Neural crest cell (in vitro differentiated cells): ENCODE measurements at regions not wholly inside any gene's neighbourhood (a gene's known extent, or its start where the extent isn't known, plus 50 kb on each side); places are given as distances from the start of the nearest gene placed in this dataset.

Experiments used
- DNase-seq: peaks from one replicate; pipeline ENCODE4 v3.0.0; 2021; ENCODE audit warnings: low read depth, mixed read lengths, low spot score
- H3K27ac Mint-ChIP-seq: one replicate; pipeline ENCODE4 v1.8.0; 2021; ENCODE audit warnings: mild to moderate bottlenecking, mixed read lengths; ENCODE audit not compliant: unreplicated experiment
- H3K27me3 Mint-ChIP-seq: 2 replicates; pipeline ENCODE4 v1.8.0; 2021; ENCODE audit warnings: low read depth, mild to moderate bottlenecking, mixed read lengths
- H3K36me3 Mint-ChIP-seq: 2 replicates; pipeline ENCODE4 v1.8.0; 2021; ENCODE audit warnings: low read depth, mild to moderate bottlenecking, mixed read lengths
- H3K4me1 Mint-ChIP-seq: 2 replicates; pipeline ENCODE4 v1.8.0; 2021; ENCODE audit warnings: mixed read lengths
- H3K4me3 Mint-ChIP-seq: one replicate; pipeline ENCODE4 v1.8.0; 2021; ENCODE audit warnings: mild to moderate bottlenecking, mixed read lengths
- H3K9me3 Mint-ChIP-seq: 2 replicates; pipeline ENCODE4 v1.8.0; 2021; ENCODE audit warnings: mixed read lengths
- CTCF ChIP-seq: fragments of 200-600 bp; sonication (generic); conservative IDR thresholded peaks from 2 replicates; pipeline ENCODE4 v1.5.0; 2021; ENCODE audit warnings: antibody characterized with exemption, mild to moderate bottlenecking

GRCh38 chr11:96758957-96759356, 369.1 kb downstream of the JRKL start:
- no peaks in the 10 kb centered on the region for H3K27me3 Mint-ChIP-seq
- no peaks in the 10 kb centered on the region for H3K9me3 Mint-ChIP-seq
- no peaks in the 10 kb centered on the region for H3K36me3 Mint-ChIP-seq
- H3K4me3 Mint-ChIP-seq, result no peak overlapping the region
- no peak for TF ChIP-seq CTCF
- DNase-seq, result no peak
- no peaks in the 10 kb centered on the region for H3K4me1 Mint-ChIP-seq
- no peak overlapping the region for H3K27ac Mint-ChIP-seq

- no peaks in the 10 kb centered on the region for H3K36me3 Mint-ChIP-seq
- no peak overlapping the region for H3K4me3 Mint-ChIP-seq
- no peak for DNase-seq
- no peaks in the 10 kb centered on the region for H3K9me3 Mint-ChIP-seq
- no peaks in the 10 kb centered on the region for H3K27me3 Mint-ChIP-seq
- no peak overlapping the region for H3K27ac Mint-ChIP-seq
- TF ChIP-seq CTCF, result no peak
- H3K4me1 Mint-ChIP-seq, result no peaks in the 10 kb centered on the region
Observed at GRCh38 chr11:96760306-96760705, 370.5 kb downstream of the JRKL start.

- H3K36me3 Mint-ChIP-seq, result no peaks in the 10 kb centered on the region
- H3K4me3 Mint-ChIP-seq, result no peak overlapping the region
- no peak overlapping the region for H3K27ac Mint-ChIP-seq
- H3K9me3 Mint-ChIP-seq, result no peaks in the 10 kb centered on the region
- TF ChIP-seq CTCF, result no peak
- no peaks in the 10 kb centered on the region for H3K27me3 Mint-ChIP-seq
- H3K4me1 Mint-ChIP-seq, result no peaks in the 10 kb centered on the region
- no peak for DNase-seq
Observed at GRCh38 chr11:96760815-96761214, 371.0 kb downstream of the JRKL start.

- H3K27me3 Mint-ChIP-seq, result no peaks in the 10 kb centered on the region
- H3K27ac Mint-ChIP-seq, result no peak overlapping the region
- H3K36me3 Mint-ChIP-seq, result no peaks in the 10 kb centered on the region
- no peak overlapping the region for H3K4me3 Mint-ChIP-seq
- no peak for TF ChIP-seq CTCF
- no peaks in the 10 kb centered on the region for H3K4me1 Mint-ChIP-seq
- peaks cover 2% of the 10 kb centered on the region for H3K9me3 Mint-ChIP-seq
- no peak for DNase-seq
Observed at GRCh38 chr11:96761451-96761850, 371.6 kb downstream of the JRKL start.

- no peak for TF ChIP-seq CTCF
- Mint-ChIP-seq H3K4me3 (no peak overlapping the region), H3K27me3 (no peaks in the 10 kb centered on the region), H3K4me1 (no peaks in the 10 kb centered on the region), H3K27ac (no peak overlapping the region), H3K9me3 (peaks cover 4% of the 10 kb centered on the region), H3K36me3 (no peaks in the 10 kb centered on the region)
- no peak for DNase-seq
Observed at GRCh38 chr11:96763244-96763643, 373.4 kb downstream of the JRKL start.

GRCh38 chr11:96778272-96778671, 388.5 kb downstream of the JRKL start:
- no peak overlapping the region for H3K27ac Mint-ChIP-seq
- no peaks in the 10 kb centered on the region for H3K4me1 Mint-ChIP-seq

More at GRCh38 chr11:96778272-96778671, 388.5 kb downstream of the JRKL start:
- Mint-ChIP-seq H3K27me3 (peaks cover 3% of the 10 kb centered on the region), H3K9me3 (no peaks in the 10 kb centered on the region), H3K36me3 (no peaks in the 10 kb centered on the region), H3K4me3 (no peak overlapping the region)
- TF ChIP-seq CTCF, result no peak
- DNase-seq, result no peak
